Lower lobe of right lung (tissue), 2 donors: ENCODE measurements at regions not wholly inside any gene's neighbourhood (a gene's known extent, or its start where the extent isn't known, plus 50 kb on each side); places are given as distances from the start of the nearest gene placed in this dataset.

Experiments used
- ATAC-seq, 2 donors: fragments of 200-7000 bp; cut with Tn5 transposase; one replicate each; pipeline ENCODE4 v1.9.1; 2020 to 2022; ENCODE audit warnings: mild to moderate bottlenecking in 2 of 2, moderate library complexity in 2 of 2
- DNase-seq: peaks from one replicate; pipeline ENCODE4 v3.0.0-alpha.2; 2020
- H3K27ac ChIP-seq: fragments of 200-600 bp; one replicate; pipeline ENCODE4 v1.8.0; 2022
- H3K27me3 ChIP-seq: fragments of 200-600 bp; one replicate; pipeline ENCODE4 v1.8.0; 2022; ENCODE audit warnings: low read depth
- H3K36me3 ChIP-seq: fragments of 200-600 bp; one replicate; pipeline ENCODE4 v1.8.0; 2022; ENCODE audit warnings: mild to moderate bottlenecking
- H3K4me1 ChIP-seq: fragments of 200-600 bp; one replicate; pipeline ENCODE4 v1.8.0; 2022
- H3K4me3 ChIP-seq: fragments of 200-600 bp; one replicate; pipeline ENCODE4 v1.8.0; 2022; ENCODE audit warnings: mild to moderate bottlenecking
- H3K9me3 ChIP-seq: fragments of 200-600 bp; one replicate; pipeline ENCODE4 v1.8.0; 2022
- intact Hi-C: fragments of 100-400 bp; cut with DNase I; formaldehyde crosslinking; loops from one replicate; pipeline ENCODE4 v1.11.0; 2022
- TF ChIP-seq, protein P1 (sequence below): fragments of 200-600 bp; IDR thresholded peaks from one replicate; pipeline ENCODE4 v1.8.0; 2022; ENCODE audit warnings: antibody characterized with exemption, mild to moderate bottlenecking
- donor health status: DM: no; HTN: yes; CAD: no; lungs with severe emphysema.

- no peaks in the 10 kb centered on the region for H3K27me3 ChIP-seq
- H3K9me3 ChIP-seq, result no peaks in the 10 kb centered on the region
- no peaks in the 10 kb centered on the region for H3K36me3 ChIP-seq
- ATAC-seq (no peak), DNase-seq (no peak)
- TF ChIP-seq, protein P1, sequence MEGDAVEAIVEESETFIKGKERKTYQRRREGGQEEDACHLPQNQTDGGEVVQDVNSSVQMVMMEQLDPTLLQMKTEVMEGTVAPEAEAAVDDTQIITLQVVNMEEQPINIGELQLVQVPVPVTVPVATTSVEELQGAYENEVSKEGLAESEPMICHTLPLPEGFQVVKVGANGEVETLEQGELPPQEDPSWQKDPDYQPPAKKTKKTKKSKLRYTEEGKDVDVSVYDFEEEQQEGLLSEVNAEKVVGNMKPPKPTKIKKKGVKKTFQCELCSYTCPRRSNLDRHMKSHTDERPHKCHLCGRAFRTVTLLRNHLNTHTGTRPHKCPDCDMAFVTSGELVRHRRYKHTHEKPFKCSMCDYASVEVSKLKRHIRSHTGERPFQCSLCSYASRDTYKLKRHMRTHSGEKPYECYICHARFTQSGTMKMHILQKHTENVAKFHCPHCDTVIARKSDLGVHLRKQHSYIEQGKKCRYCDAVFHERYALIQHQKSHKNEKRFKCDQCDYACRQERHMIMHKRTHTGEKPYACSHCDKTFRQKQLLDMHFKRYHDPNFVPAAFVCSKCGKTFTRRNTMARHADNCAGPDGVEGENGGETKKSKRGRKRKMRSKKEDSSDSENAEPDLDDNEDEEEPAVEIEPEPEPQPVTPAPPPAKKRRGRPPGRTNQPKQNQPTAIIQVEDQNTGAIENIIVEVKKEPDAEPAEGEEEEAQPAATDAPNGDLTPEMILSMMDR, result no peak
- intact Hi-C loops, result no loop called here
- no peak overlapping the region for H3K27ac ChIP-seq
- H3K4me1 ChIP-seq, result no peaks in the 10 kb centered on the region
- no peak overlapping the region for H3K4me3 ChIP-seq
Observed at GRCh38 chr21:28083350-28083749, 909.3 kb downstream of the LTN1 start.

DNA sequence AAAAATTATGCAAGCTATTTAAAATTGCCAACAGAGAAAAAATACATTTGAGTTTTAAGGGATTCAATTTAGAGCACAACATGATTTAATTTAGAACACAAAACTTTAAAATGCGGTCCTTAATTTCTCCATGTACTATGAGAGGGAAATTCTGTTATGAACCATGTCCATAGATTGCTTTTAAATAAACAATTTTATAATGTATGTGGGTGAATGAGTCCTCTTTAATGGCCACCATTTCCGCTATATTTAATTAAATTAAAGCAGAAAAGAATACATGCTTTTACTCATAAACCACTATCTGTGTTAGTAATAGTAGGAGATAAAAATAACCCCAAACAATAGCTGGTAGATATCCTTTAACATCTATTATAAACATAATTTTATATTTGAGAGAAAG lies 914.6 kb downstream of the LTN1 start:
- Histone ChIP-seq H3K9me3 (no peaks in the 10 kb centered on the region), H3K4me1 (no peaks in the 10 kb centered on the region), H3K27me3 (no peaks in the 10 kb centered on the region), H3K27ac (no peak overlapping the region), H3K36me3 (no peaks in the 10 kb centered on the region), H3K4me3 (no peak overlapping the region)
- DNase-seq (no peak), ATAC-seq (no peak)
- TF ChIP-seq, protein P1, result no peak
- intact Hi-C loops, result no loop called here

DNA sequence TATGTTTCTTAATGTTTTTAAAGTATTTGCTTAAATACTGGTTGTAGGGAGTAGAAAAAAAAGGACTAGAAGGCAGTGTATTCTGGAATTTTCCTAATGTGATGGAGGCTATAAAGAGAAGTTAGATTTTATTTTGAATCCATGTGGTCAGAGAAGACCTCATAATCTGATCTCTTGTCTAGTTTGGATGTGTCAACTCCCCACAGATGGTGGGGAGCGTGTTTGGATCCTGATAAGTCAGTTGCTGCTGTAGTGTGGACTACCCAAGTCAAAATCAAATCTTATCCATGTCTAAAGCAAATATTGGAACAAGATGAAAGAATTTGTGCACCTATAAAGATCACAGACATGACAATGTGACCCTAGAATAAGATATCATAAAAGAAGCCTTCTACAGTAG lies 918.0 kb downstream of the LTN1 start:
- Histone ChIP-seq H3K4me3 (no peak overlapping the region), H3K27me3 (no peaks in the 10 kb centered on the region), H3K9me3 (no peaks in the 10 kb centered on the region), H3K4me1 (no peaks in the 10 kb centered on the region), H3K27ac (no peak overlapping the region), H3K36me3 (no peaks in the 10 kb centered on the region)
- DNase-seq (no peak), ATAC-seq (no peak)
- intact Hi-C loops, result no loop called here
- TF ChIP-seq, protein P1, result no peak

DNA sequence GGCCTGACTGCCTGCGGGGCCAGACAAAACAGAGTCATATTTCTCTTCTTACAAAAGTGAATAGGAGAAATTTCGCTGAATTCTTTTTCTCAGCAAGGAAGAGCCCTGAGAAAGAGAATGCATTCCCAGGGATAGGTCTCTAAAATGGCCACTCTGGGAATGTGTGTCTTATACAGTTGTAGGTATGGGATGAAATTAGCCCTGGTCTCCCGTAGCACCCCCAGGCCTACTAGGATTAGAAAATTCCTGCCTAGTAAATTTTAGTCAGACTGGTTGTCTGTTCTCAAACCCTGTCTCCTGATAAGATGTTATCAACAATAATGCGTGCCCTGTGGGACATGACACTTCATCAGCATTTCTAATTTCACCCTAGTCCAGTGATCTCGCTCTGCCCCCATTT lies 920.1 kb downstream of the LTN1 start:
- Histone ChIP-seq H3K27me3 (no peaks in the 10 kb centered on the region), H3K4me3 (no peak overlapping the region), H3K9me3 (no peaks in the 10 kb centered on the region), H3K27ac (no peak overlapping the region), H3K36me3 (no peaks in the 10 kb centered on the region), H3K4me1 (no peaks in the 10 kb centered on the region)
- DNase-seq (no peak), ATAC-seq (no peak)
- TF ChIP-seq, protein P1, result no peak
- intact Hi-C loops, result no loop called here

DNA sequence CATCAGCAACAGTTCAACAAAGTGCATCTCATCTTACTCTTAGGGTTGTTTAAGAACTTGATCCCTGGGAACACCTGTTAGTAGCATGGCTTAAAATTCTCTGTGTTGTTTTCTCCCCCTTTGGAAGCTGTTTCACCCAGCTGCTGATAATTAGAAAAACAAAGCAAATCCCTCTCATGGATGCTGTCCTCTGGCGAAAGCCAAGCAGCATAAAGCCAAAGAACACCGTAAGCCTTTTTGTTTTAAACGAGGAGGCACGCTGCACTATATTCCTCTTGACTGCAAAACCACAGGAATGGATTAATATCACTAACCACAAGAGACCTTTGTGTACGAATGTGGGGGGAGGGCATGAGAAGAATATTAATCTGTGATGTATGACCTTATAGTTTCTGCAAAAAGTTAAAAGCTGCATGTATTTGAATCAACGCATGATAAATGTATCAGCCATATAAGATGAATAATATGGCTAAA lies 923.2 kb downstream of the LTN1 start:
- intact Hi-C loops, result no loop called here
- no peak for ATAC-seq

More for the DNA sequence above, 923.2 kb downstream of the LTN1 start:
- Histone ChIP-seq H3K4me1 (peaks cover 7% of the 10 kb centered on the region), H3K4me3 (no peak overlapping the region), H3K36me3 (no peaks in the 10 kb centered on the region), H3K9me3 (no peaks in the 10 kb centered on the region), H3K27me3 (no peaks in the 10 kb centered on the region), H3K27ac (no peak overlapping the region)
- TF ChIP-seq, protein P1, result no peak
- DNase-seq, result no peak
